Lower leg skin (tissue), 4 donors: ENCODE measurements at regions not wholly inside any gene's neighbourhood (a gene's known extent, or its start where the extent isn't known, plus 50 kb on each side); places are given as distances from the start of the nearest gene placed in this dataset.

Experiments used
- DNase-seq, 2 donors: peaks; one replicate each; pipeline ENCODE4 v3.0.0-alpha.2; 2019; ENCODE audit warnings: low spot score in 2 of 2
- H3K4me3 ChIP-seq: fragments of 200-600 bp; sonication (generic); 2 replicates; pipeline ENCODE4 v1.5.1; 2017; ENCODE audit warnings: mild to moderate bottlenecking, low read depth; ENCODE audit not compliant: poor library complexity, severe bottlenecking
- POLR2A ChIP-seq, 2 donors: fragments of 450-650 bp; IDR thresholded peaks; one replicate each; pipeline ENCODE4 v1.6.1; 2016 to 2017; ENCODE audit warnings: antibody characterized with exemption in 2 of 2, mild to moderate bottlenecking in 1 of 2, moderate library complexity in 1 of 2
- WGBS, 2 donors: methylation state at CpG; one replicate each; pipeline ENCODE4 v1.1.5; 2018; 5-methylcytosine and 5-hydroxymethylcytosine counted together
- intact Hi-C: fragments of 100-400 bp; cut with DNase I; formaldehyde crosslinking; loops from one replicate; pipeline ENCODE4 v1.15.0; 2023; ENCODE audit warnings: low total_unique reads
- TF ChIP-seq, protein P1 (sequence below), 3 donors: fragments of 450-650 bp; IDR thresholded peaks; one replicate each; pipeline ENCODE4 v1.5.1; 2016; ENCODE audit warnings: antibody characterized with exemption in 3 of 3, mild to moderate bottlenecking in 3 of 3, moderate library complexity in 2 of 3

DNA sequence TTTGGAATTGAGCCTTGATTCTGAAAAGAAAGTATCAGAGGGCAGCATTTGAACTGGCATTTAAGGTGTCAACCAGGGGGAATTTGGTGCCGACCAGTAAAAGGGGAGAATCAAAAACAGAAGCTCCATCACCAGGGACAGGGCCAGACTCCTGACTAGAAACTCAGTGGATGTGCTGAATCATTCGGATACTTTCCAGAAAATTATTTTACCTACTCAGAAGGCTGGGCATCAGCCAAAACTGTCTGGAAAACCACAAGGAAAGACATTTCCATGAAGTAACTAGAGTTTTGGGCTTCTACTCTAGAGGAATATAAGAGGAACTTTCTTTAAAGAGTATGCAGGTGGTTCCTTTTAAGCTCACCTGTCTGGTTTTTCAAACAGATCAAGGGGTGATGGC, 756.6 kb downstream of the RNF144A start:
- 72 to 79% methylated on average over 2 of the region's 2 CpGs for WGBS, 2 donors
- no peak overlapping the region for H3K4me3 ChIP-seq
- intact Hi-C loops = no loop called here
- no peak for DNase-seq
- TF ChIP-seq, protein P1, sequence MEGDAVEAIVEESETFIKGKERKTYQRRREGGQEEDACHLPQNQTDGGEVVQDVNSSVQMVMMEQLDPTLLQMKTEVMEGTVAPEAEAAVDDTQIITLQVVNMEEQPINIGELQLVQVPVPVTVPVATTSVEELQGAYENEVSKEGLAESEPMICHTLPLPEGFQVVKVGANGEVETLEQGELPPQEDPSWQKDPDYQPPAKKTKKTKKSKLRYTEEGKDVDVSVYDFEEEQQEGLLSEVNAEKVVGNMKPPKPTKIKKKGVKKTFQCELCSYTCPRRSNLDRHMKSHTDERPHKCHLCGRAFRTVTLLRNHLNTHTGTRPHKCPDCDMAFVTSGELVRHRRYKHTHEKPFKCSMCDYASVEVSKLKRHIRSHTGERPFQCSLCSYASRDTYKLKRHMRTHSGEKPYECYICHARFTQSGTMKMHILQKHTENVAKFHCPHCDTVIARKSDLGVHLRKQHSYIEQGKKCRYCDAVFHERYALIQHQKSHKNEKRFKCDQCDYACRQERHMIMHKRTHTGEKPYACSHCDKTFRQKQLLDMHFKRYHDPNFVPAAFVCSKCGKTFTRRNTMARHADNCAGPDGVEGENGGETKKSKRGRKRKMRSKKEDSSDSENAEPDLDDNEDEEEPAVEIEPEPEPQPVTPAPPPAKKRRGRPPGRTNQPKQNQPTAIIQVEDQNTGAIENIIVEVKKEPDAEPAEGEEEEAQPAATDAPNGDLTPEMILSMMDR (IDR thresholded peaks at IDR 0.05) = no peak
- TF ChIP-seq POLR2A (IDR thresholded peaks at IDR 0.05) = no peak

DNA sequence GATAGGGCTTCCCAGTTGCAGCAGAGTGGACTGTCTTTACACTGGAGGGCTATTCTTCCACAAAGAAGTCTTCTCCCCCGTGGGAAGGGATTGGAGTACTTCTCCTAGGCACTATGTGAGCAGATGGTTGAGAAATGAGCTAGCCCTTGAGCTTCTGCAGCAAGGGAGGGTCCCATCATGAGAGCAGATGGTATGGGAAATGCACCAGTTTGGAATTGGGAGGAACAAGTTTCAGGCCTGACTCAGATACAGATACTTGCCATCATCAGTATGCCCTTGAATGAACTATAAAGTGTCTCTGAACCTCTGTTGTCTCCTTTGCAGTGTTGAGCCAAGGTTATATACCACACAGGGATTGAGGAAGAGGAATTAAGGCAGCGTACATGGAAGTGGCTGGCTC, 757.4 kb downstream of the RNF144A start:
- intact Hi-C loops = no loop called here
- no peak for TF ChIP-seq POLR2A (IDR thresholded peaks at IDR 0.05)
- TF ChIP-seq, protein P1 (IDR thresholded peaks at IDR 0.05) = no peak
- DNase-seq = no peak
- H3K4me3 ChIP-seq = no peak overlapping the region
- WGBS, 2 donors = 85 to 86% methylated on average over 2 of the region's 2 CpGs

DNA sequence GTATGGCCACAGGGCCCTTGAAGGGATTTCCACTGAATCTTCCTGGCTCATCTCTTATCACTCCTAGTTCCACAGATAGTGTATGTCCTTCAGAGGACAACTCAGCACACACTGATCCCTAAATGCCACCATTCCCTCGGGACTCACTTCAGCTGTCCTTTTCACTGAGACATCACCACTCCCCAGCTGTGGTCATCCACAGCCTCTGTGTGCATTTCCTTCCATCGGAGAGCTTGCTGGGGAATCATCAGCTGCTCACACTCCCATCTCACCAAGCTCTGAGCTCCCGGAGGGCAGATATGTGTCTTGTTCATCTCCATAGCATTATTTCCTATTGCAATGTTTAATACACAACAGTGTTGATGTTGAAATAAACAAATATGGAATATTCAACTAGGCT, 759.5 kb downstream of the RNF144A start:
- no peak for TF ChIP-seq POLR2A (IDR thresholded peaks at IDR 0.05)
- TF ChIP-seq, protein P1 (IDR thresholded peaks at IDR 0.05) = no peak
- H3K4me3 ChIP-seq = no peak overlapping the region
- intact Hi-C loops = no loop called here
- DNase-seq = no peak
- 91 to 93% methylated on average over 3 of the region's 3 CpGs for WGBS, 2 donors

DNA sequence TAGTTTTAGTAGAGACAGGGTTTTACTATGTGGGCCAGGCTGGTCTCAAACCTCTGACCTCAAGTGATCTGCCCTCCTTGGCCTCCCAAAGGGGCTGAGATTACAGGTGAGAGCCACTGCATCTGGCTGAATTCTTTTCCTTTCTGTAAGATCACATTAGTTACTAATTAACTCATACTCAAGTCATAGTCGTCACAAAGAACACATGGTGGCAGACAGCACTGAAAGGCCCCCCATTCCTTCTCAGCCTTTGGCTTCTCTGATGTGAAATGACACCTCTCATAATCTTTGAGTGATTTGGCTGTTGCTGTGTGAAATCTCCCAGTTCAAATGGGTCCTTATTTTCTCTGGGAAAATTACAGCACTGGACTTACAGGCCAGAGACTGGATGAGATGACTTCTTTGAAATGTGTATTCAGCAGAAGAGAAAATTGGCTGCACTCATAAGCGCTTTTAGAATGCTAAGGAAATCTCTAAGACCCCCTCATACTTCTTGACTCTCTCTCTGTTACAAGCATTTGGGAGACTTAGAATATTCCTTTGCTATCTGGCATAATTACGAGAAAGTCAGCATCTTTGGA, 764.8 kb downstream of the RNF144A start:
- 92 to 94% methylated on average over 3 of the region's 3 CpGs for WGBS, 2 donors
- no peak for TF ChIP-seq POLR2A (IDR thresholded peaks at IDR 0.05)
- TF ChIP-seq, protein P1 (IDR thresholded peaks at IDR 0.05) = no peak
- no peak for DNase-seq
- no peak overlapping the region for H3K4me3 ChIP-seq
- intact Hi-C loops = no loop called here

DNA sequence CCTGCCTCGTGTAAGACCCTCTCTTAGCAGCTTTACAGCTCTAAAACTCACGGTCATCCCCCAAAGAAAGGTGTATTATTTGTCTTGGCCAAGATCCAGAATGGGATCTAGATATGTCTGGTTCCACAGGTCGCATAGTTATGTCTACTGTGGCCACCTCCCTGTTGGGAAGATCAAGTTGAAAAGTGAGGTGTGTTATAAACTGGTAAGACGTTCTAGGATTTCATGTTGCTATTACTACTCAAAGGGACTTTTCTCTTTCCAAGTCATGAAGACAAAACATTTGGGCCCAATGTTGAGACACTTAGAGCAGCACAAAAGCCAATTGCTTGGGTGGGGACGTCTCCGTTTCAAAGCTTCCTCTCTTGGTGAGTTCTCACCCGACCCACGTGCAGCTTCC, 766.0 kb downstream of the RNF144A start:
- intact Hi-C loops = no loop called here
- DNase-seq = no peak
- WGBS, 2 donors = 79 to 81% methylated on average over 8 of the region's 8 CpGs
- TF ChIP-seq, protein P1 (IDR thresholded peaks at IDR 0.05) = no peak
- TF ChIP-seq POLR2A (IDR thresholded peaks at IDR 0.05) = no peak
- H3K4me3 ChIP-seq = no peak overlapping the region

DNA sequence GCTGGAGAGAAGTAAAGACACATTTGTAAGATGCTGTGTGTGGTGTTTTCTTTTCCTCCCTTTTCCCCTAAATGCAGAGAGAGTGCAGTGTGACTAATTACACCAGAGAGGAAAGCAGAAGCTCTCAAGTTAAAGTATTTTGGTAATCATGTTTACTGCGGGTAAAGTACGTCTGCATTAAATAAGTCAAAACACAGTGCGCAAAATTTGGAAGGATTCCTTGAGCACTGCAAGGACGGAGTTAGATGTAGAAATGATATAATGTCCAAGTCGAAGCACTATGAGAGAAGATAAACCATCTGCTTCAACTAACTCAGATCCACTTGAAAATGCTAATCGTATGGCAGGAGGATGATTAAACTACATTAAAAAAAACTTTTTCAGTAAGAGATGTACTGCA, 766.5 kb downstream of the RNF144A start:
- no peak overlapping the region for H3K4me3 ChIP-seq
- 88 to 89% methylated on average over 6 of the region's 6 CpGs for WGBS, 2 donors
- intact Hi-C loops = no loop called here
- DNase-seq = no peak
- TF ChIP-seq POLR2A (IDR thresholded peaks at IDR 0.05) = no peak
- TF ChIP-seq, protein P1 (IDR thresholded peaks at IDR 0.05) = no peak
